ENCODE measurements at regions not wholly inside any gene's neighbourhood (a gene's known extent, or its start where the extent isn't known, plus 50 kb on each side); places are given as distances from the start of the nearest gene placed in this dataset.
"Not testable (repeated sequence)": the region's sequence is repeated elsewhere in the genome, so short reads cannot be mapped to it uniquely, and the experiment has no call there.

- not testable (repeated sequence) for H3K27me3 ChIP-seq (ENCODE audit: low read depth, low read length); H3K27ac ChIP-seq (ENCODE audit: low read length); H3K9me3 ChIP-seq (ENCODE audit: control insufficient read depth in 1 of 2, low read length in 2 of 2); H3K36me3 ChIP-seq (ENCODE audit: control insufficient read depth in 1 of 2, insufficient read depth in 2 of 2, low read length in 2 of 2); H3K4me1 ChIP-seq (ENCODE audit: control insufficient read depth in 1 of 2, insufficient read depth in 2 of 2, low read length in 2 of 2); H3K4me3 ChIP-seq (ENCODE audit: low read depth in 1 of 2, low read length in 2 of 2)
Measured at GRCh38 chr11:4315292-4315691, 52.9 kb downstream of the OR52B4 start.

- H3K27ac ChIP-seq (ENCODE audit: low read length); H3K36me3 ChIP-seq (ENCODE audit: control insufficient read depth in 1 of 2, insufficient read depth in 2 of 2, low read length in 2 of 2); H3K4me1 ChIP-seq (ENCODE audit: control insufficient read depth in 1 of 2, insufficient read depth in 2 of 2, low read length in 2 of 2); H3K4me3 ChIP-seq (ENCODE audit: low read depth in 1 of 2, low read length in 2 of 2); H3K9me3 ChIP-seq (ENCODE audit: control insufficient read depth in 1 of 2, low read length in 2 of 2); H3K27me3 ChIP-seq (ENCODE audit: low read depth, low read length): not testable (repeated sequence)
Measured at GRCh38 chr11:4277225-4277624, 91.0 kb downstream of the OR52B4 start.

- not testable (repeated sequence) for H3K4me3 ChIP-seq (ENCODE audit: low read depth in 1 of 2, low read length in 2 of 2); H3K27ac ChIP-seq (ENCODE audit: low read length); H3K4me1 ChIP-seq (ENCODE audit: control insufficient read depth in 1 of 2, insufficient read depth in 2 of 2, low read length in 2 of 2); H3K36me3 ChIP-seq (ENCODE audit: control insufficient read depth in 1 of 2, insufficient read depth in 2 of 2, low read length in 2 of 2); H3K27me3 ChIP-seq (ENCODE audit: low read depth, low read length); H3K9me3 ChIP-seq (ENCODE audit: control insufficient read depth in 1 of 2, low read length in 2 of 2)
Measured at GRCh38 chr11:4251085-4251484, 117.1 kb downstream of the OR52B4 start.

- H3K9me3 ChIP-seq (ENCODE audit: control insufficient read depth in 1 of 2, low read length in 2 of 2); H3K4me1 ChIP-seq (ENCODE audit: control insufficient read depth in 1 of 2, insufficient read depth in 2 of 2, low read length in 2 of 2); H3K4me3 ChIP-seq (ENCODE audit: low read depth in 1 of 2, low read length in 2 of 2); H3K36me3 ChIP-seq (ENCODE audit: control insufficient read depth in 1 of 2, insufficient read depth in 2 of 2, low read length in 2 of 2); H3K27me3 ChIP-seq (ENCODE audit: low read depth, low read length); H3K27ac ChIP-seq (ENCODE audit: low read length): not testable (repeated sequence)
Measured at GRCh38 chr11:4249475-4249874, 118.7 kb downstream of the OR52B4 start.

GRCh38 chr11:4237771-4238170 is 130.4 kb downstream of the OR52B4 start:
- H3K9me3 ChIP-seq (ENCODE audit: control insufficient read depth in 1 of 2, low read length in 2 of 2); H3K4me3 ChIP-seq (ENCODE audit: low read depth in 1 of 2, low read length in 2 of 2); H3K36me3 ChIP-seq (ENCODE audit: control insufficient read depth in 1 of 2, insufficient read depth in 2 of 2, low read length in 2 of 2); H3K27me3 ChIP-seq (ENCODE audit: low read depth, low read length); H3K27ac ChIP-seq (ENCODE audit: low read length); H3K4me1 ChIP-seq (ENCODE audit: control insufficient read depth in 1 of 2, insufficient read depth in 2 of 2, low read length in 2 of 2): not testable (repeated sequence)

GRCh38 chr11:4218857-4219256 is 124.3 kb downstream of the RRM1 start:
- not testable (repeated sequence) for H3K9me3 ChIP-seq (ENCODE audit: control insufficient read depth in 1 of 2, low read length in 2 of 2); H3K27me3 ChIP-seq (ENCODE audit: low read depth, low read length); H3K36me3 ChIP-seq (ENCODE audit: control insufficient read depth in 1 of 2, insufficient read depth in 2 of 2, low read length in 2 of 2); H3K4me3 ChIP-seq (ENCODE audit: low read depth in 1 of 2, low read length in 2 of 2); H3K27ac ChIP-seq (ENCODE audit: low read length); H3K4me1 ChIP-seq (ENCODE audit: control insufficient read depth in 1 of 2, insufficient read depth in 2 of 2, low read length in 2 of 2)

- no peaks in the 10 kb centered on the region for H3K4me1 ChIP-seq (ENCODE audit: control insufficient read depth in 1 of 2, insufficient read depth in 2 of 2, low read length in 2 of 2)
- no peaks in the 10 kb centered on the region for H3K36me3 ChIP-seq (ENCODE audit: control insufficient read depth in 1 of 2, insufficient read depth in 2 of 2, low read length in 2 of 2)
- H3K4me3 ChIP-seq (ENCODE audit: low read depth in 1 of 2, low read length in 2 of 2), result no peak overlapping the region
- peaks cover 9% of the 10 kb centered on the region for H3K27me3 ChIP-seq (ENCODE audit: low read depth, low read length)
- no peaks in the 10 kb centered on the region for H3K9me3 ChIP-seq (ENCODE audit: control insufficient read depth in 1 of 2, low read length in 2 of 2)
- no peak overlapping the region for H3K27ac ChIP-seq (ENCODE audit: low read length)
Measured at GRCh38 chr11:4213746-4214145, 119.1 kb downstream of the RRM1 start.

GRCh38 chr11:4211991-4212390 is 117.4 kb downstream of the RRM1 start:
- peak overlapping the region in 1 of 2 donors; percentile 30 for H3K4me3 ChIP-seq (ENCODE audit: low read depth in 1 of 2, low read length in 2 of 2)
- H3K4me1 ChIP-seq (ENCODE audit: control insufficient read depth in 1 of 2, insufficient read depth in 2 of 2, low read length in 2 of 2), result no peaks in the 10 kb centered on the region

GRCh38 chr11:4203603-4204360 is 109.2 kb downstream of the RRM1 start:
- Histone ChIP-seq H3K27me3 (ENCODE audit: low read depth, low read length) (no peaks in the 10 kb centered on the region), H3K36me3 (ENCODE audit: control insufficient read depth in 1 of 2, insufficient read depth in 2 of 2, low read length in 2 of 2) (no peaks in the 10 kb centered on the region), H3K9me3 (ENCODE audit: control insufficient read depth in 1 of 2, low read length in 2 of 2) (no peaks in the 10 kb centered on the region), H3K4me1 (ENCODE audit: control insufficient read depth in 1 of 2, insufficient read depth in 2 of 2, low read length in 2 of 2) (no peaks in the 10 kb centered on the region), H3K4me3 (ENCODE audit: low read depth in 1 of 2, low read length in 2 of 2) (no peak overlapping the region), H3K27ac (ENCODE audit: low read length) (no peak overlapping the region)

More at GRCh38 chr11:4211991-4212390, 117.4 kb downstream of the RRM1 start:
- Histone ChIP-seq H3K9me3 (ENCODE audit: control insufficient read depth in 1 of 2, low read length in 2 of 2) (no peaks in the 10 kb centered on the region), H3K27ac (ENCODE audit: low read length) (no peak overlapping the region), H3K36me3 (ENCODE audit: control insufficient read depth in 1 of 2, insufficient read depth in 2 of 2, low read length in 2 of 2) (no peaks in the 10 kb centered on the region), H3K27me3 (ENCODE audit: low read depth, low read length) (peaks cover 9% of the 10 kb centered on the region)

GRCh38 chr11:4202749-4203148 is 108.2 kb downstream of the RRM1 start:
- H3K9me3 ChIP-seq (ENCODE audit: control insufficient read depth in 1 of 2, low read length in 2 of 2), result no peaks in the 10 kb centered on the region
- H3K36me3 ChIP-seq (ENCODE audit: control insufficient read depth in 1 of 2, insufficient read depth in 2 of 2, low read length in 2 of 2), result no peaks in the 10 kb centered on the region
- no peak overlapping the region for H3K4me3 ChIP-seq (ENCODE audit: low read depth in 1 of 2, low read length in 2 of 2)

GRCh38 chr11:4197112-4197511 is 102.5 kb downstream of the RRM1 start:
- no peak overlapping the region for H3K4me3 ChIP-seq (ENCODE audit: low read depth in 1 of 2, low read length in 2 of 2)
- no peaks in the 10 kb centered on the region for H3K4me1 ChIP-seq (ENCODE audit: control insufficient read depth in 1 of 2, insufficient read depth in 2 of 2, low read length in 2 of 2)
- no peaks in the 10 kb centered on the region for H3K36me3 ChIP-seq (ENCODE audit: control insufficient read depth in 1 of 2, insufficient read depth in 2 of 2, low read length in 2 of 2)
- H3K27me3 ChIP-seq (ENCODE audit: low read depth, low read length), result no peaks in the 10 kb centered on the region
- no peaks in the 10 kb centered on the region for H3K9me3 ChIP-seq (ENCODE audit: control insufficient read depth in 1 of 2, low read length in 2 of 2)
- no peak overlapping the region for H3K27ac ChIP-seq (ENCODE audit: low read length)

More at GRCh38 chr11:4202749-4203148, 108.2 kb downstream of the RRM1 start:
- no peaks in the 10 kb centered on the region for H3K27me3 ChIP-seq (ENCODE audit: low read depth, low read length)
- H3K27ac ChIP-seq (ENCODE audit: low read length), result no peak overlapping the region
- H3K4me1 ChIP-seq (ENCODE audit: control insufficient read depth in 1 of 2, insufficient read depth in 2 of 2, low read length in 2 of 2), result no peaks in the 10 kb centered on the region

GRCh38 chr11:4195909-4196308 is 101.3 kb downstream of the RRM1 start:
- Histone ChIP-seq H3K36me3 (ENCODE audit: control insufficient read depth in 1 of 2, insufficient read depth in 2 of 2, low read length in 2 of 2) (no peaks in the 10 kb centered on the region), H3K27ac (ENCODE audit: low read length) (no peak overlapping the region), H3K4me3 (ENCODE audit: low read depth in 1 of 2, low read length in 2 of 2) (no peak overlapping the region), H3K9me3 (ENCODE audit: control insufficient read depth in 1 of 2, low read length in 2 of 2) (no peaks in the 10 kb centered on the region), H3K4me1 (ENCODE audit: control insufficient read depth in 1 of 2, insufficient read depth in 2 of 2, low read length in 2 of 2) (no peaks in the 10 kb centered on the region), H3K27me3 (ENCODE audit: low read depth, low read length) (no peaks in the 10 kb centered on the region)

Data from muscle layer of duodenum (tissue), 2 donors.